Activated CD4-positive, alpha-beta T cell treated with anti-CD3 and anti-CD28 coated beads, Interleukin-2, amount 50 U/mL, for 24 hours (primary cell): ENCODE measurements at regions not wholly inside any gene's neighbourhood (a gene's known extent, or its start where the extent isn't known, plus 50 kb on each side); places are given as distances from the start of the nearest gene placed in this dataset.

Experiments
- DNase-seq, 2 donors: peaks; one replicate each; pipeline ENCODE4 v3.0.0-alpha.2; 2020; ENCODE audit warnings: low read depth in 1 of 2, low spot score in 1 of 2

DNA sequence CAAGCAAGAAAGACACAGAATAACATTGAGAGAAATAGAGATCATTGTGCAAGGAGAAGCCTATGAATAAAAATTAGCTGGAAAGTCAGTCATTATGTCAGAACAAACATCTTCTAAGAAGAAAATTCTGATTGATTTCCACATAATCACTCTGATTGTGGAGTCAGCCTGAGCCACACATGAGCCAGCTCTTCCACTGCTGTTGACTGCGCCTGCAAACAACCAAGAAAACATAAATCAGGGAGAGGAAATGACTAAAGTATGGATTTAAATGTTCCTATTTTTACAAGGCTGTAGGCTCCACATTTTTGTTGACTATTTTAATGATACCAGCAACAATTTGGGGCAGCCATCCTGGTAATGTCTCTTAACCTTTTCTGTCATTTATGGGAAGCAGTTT, 962.3 kb downstream of the EFNB2 start:
- no peak for DNase-seq

DNA sequence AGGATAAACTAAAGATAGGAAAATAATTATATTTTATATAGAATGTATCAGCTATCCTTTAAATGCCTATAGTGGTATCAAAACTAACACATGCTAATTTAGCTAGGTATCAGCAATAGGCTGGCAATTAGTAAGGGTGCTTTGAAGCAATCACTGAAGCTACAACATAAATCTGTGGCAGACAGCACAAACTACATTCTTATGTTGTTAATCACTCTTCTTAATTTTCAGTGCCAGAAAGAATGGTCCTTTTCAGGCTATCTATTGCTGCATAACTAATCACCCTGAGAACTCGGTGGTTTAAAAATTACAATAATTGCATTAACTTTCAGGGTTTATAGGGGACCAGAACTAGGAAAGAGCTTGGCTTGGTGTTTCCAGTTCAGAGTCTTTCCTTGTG, 963.1 kb downstream of the EFNB2 start:
- DNase-seq = no peak

DNA sequence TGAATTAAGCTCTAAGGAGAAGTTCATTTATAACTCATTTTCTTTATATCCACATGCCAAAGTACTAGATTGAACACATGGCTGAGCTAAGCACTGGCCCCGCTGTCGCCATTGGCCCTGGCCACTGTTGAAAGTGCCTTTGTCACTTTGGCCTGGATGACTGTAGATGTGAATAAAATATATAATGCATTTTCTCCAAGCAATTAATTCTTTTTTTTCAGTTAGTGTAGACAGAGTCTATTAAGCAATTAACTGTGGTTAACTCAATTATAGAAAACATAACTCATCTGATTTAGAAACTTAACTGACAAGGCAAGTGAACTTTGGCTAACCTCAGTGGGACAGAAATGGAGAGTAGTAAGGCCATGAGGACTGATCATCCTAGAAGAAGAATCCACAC, 965.6 kb downstream of the EFNB2 start:
- no peak for DNase-seq

DNA sequence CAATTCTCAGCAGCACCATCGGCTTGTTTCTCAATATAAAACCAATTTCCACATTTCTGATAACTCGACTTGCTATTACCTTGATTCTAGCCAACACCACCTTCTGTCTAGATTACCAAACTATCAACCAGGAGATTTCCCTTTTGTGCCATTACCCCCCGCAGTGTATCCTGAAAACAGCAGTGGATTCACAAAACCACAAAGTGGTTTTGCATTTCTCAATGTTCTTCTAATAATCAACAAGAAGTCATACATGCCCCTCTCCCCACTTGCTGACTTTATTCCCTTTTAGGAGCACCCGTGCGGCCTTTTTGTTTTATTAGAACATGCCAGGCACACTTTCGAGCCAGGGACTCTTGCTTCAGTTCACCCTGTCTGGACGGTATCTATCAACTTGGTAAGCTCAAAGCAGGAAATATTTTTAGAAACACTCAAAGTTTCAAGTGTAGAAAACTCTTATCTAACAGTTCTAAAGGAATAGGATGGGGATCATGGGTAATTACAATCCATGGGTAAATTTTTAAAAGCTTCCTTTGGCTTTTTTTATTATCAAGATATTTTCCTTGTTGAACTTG, 967.4 kb downstream of the EFNB2 start:
- no peak for DNase-seq

DNA sequence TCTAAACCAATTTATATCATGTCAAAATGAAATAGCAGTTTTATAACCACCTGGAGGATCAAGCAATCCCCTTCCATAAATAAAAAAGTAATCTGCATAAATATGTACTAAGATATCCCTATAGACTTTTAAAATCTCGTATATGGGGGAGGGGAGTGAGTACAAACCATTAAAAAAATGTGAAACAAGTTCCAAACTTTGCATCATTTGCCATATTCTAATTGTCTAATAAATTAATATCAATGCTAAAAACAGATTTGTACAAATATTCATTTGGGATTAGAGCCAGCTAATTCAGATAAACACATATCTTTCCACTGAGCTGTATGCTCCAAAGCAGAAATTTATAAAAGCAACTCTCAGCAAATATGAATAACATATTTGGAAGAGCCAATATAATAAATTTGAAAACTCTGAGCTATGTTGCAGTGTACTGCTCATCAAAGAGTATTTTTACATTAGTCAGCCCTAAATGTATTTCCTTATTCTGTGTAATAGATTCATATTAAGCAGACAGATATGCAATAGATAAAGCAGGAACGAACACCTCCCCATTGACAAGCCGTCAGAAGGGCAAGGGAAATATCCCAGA, 970.2 kb downstream of the EFNB2 start:
- no peak for DNase-seq

DNA sequence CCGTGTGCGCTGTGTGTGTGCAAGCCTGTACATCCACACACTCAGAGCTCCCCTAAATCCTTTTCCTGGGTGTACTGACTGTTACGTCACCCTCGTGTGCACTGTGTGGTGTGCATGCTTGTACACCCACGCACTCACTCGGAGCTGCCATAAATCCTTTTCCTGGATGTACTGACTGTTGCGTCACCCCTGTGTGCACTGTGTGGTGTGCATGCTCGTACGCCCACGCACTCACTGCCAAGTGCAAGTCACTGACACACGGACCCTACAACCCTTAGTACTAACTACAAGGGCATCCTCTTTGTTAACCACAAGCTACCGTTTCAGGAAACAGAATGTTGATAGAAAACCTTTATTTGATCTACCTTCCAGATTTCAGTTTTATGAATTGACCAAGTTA, 983.4 kb downstream of the EFNB2 start:
- DNase-seq = no peak

DNA sequence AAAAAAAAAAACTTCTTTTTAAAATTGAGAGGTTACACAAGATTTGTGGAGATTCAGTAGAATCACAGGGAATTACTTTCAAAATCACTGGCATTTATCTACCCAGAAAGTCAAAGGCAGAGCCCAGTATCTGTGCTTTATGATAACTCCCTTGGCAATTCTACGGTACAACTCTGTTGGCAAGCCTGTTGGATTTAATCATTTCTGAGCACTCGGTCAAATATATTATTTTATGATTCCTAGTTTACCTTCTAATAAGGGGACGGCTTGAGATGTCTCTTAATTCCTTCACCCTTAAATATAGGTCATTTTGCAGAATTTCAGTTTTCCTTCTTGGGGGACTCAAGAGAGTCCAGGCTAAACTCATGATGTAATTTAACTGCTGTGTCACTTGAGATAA, 987.6 kb downstream of the EFNB2 start:
- no peak for DNase-seq

DNA sequence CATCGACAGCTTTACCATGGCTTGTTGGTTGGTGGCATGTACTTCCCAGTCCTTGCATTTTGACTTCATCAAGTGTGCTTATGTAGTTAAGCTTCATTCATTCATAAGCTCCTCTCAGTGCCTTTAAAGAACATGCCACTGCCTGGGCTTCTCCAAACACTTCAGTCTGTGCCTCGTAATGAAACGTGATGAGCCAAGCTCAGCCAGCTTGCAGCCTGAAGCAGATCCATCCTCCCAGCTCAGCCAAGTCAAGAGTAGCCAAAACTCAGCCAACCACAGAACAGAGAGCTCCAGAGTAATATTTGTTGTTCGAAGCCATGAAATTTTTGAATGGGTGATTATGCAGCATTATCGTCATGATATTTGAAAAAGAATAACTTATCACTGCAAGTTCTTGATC, 989.7 kb downstream of the EFNB2 start:
- DNase-seq = no peak

DNA sequence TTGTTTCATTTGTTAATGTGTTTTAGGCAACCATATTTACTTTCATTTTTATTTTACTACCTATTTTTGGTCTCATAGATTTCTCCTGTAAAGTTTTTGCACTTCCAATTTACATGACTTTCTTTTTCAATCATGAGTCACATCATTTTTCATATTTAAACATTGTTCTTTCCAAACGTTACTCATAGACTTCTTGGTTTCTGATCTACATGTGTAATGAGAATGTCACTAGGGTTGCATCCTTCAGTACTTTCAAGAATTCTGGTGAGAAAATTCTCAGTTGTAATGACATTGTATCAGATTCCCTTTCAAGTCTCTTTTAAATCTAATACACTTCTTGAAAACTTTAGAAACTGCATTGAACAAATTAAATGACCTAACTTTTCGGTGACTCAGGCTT, 991.7 kb downstream of the EFNB2 start:
- DNase-seq = no peak

DNA sequence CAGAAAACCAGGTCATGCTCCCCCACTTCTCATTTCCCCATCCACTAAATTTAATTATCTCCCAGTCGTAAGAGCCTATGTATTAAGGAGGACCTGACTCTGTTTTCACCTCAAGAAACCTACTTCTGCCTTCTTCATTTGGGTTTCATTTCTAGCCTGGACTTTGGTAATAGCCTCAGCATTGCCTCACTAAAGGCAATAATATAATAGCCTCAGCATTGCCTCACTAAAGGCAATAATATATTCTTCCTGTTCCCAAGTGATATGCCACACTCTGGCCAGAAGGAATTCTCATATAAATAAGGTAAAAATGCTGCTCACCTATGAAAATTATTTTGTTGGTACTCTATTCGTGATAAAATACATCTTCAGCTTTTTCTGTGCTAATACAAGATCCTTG, 993.9 kb downstream of the EFNB2 start:
- no peak for DNase-seq

DNA sequence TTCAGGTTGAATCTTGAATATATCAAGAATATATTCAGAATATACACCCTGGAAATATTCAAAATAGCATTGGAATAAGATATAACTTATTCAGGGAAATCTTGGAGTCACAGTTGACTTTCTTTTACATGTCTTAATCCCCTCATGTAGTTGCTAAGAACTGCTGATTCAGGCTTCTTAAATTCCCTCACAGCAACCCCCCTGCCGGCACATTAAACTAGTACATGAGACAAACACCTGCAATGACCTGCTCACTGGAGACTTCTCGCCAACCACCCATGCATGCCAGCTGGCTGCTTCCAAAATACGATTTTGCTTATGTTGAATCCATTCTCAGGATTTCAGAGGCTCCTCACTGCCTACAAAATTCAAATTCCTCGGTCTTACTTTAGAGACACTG, 997.1 kb downstream of the EFNB2 start:
- DNase-seq = no peak

DNA sequence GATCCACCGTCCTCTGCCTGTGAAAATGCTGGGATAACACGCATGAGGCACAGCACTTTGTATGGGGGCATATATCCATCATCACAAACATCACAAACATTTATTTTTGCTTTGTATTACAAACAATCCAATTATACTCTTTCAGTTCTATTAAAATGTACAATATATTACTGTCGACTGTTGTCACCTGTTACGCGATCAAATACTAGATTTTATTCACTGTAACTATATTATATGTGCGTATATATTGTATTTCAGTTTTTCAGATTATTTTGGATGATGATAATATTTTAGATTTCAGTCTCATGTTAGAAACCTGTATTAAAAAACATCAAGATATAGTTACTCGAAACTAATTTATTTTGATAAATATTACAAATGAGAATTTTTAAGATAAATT, 998.3 kb downstream of the EFNB2 start:
- no peak for DNase-seq

DNA sequence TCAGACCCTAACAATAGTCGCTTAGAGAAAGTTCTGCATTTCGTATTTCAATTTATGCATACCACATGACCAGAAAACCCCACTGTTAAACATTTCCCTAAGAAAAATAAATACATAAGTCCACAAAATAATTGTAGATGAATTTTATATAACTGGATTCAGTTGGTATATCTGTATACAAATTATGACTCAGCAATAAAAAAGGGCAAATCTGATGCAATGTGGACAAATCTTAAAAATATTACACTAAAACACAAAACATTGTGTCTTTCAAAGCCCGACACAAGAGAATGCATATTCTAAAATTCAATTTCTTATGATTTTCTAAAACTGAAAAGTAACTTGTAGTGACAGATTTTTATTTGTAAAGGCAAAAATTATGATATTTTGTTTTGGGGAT, 1005.0 kb downstream of the EFNB2 start:
- no peak for DNase-seq

DNA sequence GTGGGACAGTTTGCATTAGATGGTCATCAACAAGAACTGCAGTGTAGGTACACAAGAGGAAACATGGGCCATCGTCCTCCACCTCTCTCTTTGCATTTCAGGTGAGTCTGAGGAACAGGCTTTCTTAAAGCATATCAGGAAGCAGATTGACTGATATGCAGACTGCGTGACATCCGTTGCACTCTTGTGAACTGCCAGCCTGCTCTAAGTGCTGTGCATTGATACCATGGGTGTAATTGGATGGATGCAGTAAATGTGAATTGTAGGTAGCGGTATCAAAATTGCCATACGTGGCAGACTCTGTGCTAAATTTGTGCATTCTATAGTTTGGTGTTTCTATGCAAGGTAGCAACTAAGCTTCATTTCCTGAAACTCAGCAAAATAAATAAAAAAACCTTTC, 1008.3 kb downstream of the EFNB2 start:
- no peak for DNase-seq

DNA sequence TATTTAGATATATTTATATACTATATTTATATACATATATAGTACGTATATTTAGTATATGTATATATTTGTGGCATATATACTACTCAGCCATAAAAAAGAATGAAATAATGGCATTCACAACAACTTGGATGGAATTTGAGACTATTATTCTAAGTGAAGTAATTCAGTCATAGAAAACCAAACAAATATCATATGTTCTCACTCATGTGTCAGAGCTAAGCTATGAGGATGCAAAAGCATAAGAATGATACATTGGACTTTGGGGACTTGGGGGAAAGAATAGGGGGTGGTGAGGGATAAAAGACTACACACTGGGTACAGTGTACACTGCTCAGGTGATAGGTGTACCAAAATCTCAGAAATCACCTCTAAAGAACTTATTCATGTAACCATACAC, 1015.7 kb downstream of the EFNB2 start:
- no peak for DNase-seq

DNA sequence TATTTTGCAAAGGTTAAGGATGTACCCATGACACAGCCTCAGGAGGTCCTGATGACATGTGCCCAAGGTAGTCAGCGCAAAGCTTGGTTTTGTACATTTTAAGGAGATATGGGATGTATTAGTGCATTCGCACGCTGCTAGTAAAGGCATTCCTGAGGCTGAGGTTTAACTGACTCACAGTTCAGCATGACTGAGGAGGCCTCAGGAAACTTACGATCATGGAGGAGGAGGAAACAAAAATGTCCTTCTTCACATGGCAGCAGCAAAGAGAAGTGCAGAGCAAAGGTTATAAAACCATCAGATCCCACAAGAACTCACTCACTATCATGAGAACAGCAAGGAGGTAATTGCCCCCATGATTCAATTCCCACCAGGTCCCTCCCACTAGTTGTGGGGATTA, 1017.4 kb downstream of the EFNB2 start:
- no peak for DNase-seq

DNA sequence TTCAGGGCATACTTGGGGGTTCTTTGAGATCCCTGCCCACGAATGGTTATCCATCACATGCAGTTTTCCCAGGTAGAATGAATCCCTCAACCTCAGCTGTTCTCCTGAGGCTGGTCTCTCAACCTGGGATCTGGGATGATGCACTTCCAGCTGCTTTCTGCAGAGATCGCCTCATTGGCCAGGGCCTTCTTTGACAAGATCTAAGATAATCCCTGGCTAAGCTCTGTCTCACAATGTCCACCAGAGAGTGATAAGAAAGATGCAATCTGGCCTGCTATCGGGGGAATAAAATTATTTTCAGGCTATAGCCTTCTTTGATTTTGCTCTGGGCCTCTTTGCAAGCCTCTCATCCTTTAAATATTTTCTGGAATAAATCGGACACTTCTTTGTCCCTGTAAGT, 1021.1 kb downstream of the EFNB2 start:
- no peak for DNase-seq

DNA sequence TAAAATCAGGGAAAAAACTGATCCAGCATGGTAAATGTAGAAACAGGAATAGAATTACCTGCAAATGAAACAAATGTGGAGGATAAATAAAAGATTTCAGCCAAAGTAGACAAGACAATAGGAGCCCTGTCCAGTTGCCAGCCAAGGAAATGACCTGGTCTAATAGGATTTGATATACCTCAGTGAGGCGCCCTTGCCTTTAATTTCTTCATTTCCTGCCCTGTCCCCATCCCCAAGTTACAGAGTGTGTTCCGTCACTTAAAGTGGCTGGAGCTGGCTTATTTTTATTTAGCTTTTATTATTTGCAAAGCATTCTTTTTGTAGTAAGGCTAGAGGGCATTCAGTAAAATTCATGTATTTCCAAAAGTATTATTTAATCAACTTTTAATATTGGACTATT, 1022.0 kb downstream of the EFNB2 start:
- no peak for DNase-seq

DNA sequence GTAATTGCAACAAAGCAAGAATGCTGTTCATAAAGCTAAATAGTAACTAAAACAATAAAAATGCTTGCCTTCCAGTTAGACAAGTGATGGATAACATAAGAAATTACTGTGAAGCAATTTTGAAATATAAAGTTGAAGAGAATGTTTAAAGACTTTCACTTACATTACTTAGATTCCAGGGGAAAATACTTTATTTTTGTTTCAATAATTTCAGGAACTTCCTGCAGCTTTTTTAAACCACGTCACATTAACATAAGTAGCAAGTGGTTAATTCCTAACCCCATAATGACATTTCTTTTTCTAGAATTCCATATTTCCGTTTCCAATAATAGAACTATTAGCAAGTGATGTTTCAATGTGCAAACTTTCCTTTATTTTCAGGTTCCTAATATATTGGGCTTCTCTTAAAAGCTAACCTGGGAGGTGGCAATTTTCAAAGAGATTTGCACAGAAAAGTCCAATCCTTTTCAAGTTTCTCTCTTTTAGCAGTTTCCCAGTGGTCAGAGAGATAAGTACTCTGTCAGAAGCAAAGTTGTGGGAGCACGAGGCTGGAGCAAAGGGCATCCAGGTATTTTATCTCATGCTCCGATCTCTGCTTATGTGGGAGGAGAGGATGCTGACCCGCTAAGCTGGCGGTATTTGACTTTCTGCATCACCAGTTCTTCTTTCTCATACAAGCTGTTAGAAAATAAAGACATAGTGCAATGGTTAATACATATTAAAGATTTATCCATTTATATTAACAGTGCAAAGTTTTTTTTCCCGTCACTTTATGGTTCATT, 1025.3 kb downstream of the EFNB2 start:
- DNase-seq = no peak

DNA sequence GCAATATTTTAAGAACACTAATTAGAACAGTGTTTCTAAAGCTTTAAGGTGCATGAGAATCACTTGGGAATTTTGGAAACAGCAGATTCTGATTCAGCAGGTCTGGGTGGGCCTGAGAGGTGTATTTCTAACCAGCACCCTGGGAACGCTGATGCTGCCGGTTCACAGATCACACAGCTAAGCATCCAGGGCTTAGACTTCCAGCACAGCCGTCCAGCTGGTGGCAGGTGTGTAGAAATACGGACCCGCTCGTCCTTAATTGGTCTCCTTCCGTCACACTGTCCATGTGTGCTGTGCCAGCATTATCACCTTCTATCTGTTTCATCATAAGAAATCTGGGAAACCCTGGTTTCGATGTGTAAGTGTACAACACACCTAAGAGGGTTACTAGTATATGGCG, 1029.0 kb downstream of the EFNB2 start:
- no peak for DNase-seq

DNA sequence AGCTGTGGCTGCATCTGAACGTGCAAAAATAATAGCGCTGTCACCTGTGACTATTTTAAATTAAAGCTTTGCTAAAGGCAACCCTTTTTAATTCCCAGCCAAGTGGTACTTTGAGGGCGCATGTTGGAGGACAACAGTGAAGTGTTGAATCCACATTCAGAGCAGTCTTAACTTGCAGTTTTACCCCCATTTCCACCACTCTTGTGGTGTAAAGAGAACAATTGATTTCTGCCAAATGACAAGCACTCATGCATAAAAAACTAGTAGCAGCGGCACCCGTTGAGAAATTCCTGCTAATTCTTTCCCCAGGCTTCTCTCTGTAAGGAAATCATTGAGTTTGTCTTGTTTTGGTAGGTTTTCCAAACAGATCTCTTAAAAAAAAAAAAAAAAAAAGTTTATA, 1033.3 kb downstream of the EFNB2 start:
- DNase-seq = no peak

DNA sequence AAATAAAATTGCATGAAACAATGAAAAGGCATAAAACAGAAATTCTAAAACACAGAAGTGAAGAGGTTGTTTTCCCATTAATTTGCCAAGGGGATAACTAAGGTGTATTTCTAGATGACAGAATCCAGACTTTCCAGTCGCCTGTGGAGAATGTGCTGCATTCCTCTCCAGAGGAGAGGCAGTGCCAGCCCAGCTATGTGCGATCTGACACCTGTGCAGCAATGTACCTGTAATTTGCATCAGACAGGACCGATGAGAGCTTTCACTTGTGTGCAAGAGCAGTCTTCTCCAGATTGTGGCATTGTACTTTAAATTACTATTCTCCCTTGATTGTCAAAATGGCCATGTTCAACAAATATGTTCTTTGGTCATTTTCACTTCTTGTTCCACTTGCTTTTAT, 1037.9 kb downstream of the EFNB2 start:
- DNase-seq = no peak

DNA sequence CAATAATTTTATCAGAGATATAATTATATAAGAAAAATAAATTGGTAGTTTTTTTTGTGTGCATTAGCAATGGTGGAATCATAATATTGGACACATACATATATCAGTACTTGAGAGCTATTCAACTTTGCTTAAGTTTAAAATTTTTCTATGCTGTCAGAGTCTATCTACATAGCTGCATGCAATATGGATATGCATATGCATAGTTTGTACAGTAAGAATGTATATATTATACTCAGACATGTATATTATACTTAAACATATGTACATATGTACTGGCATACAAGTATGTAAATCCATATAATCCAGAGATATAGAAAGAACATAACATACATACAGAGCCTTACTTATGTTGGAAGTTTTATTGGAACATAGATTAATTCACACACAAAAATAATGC, 1043.2 kb downstream of the EFNB2 start:
- DNase-seq = no peak
